GM23338 (cell line): ENCODE measurements at regions not wholly inside any gene's neighbourhood (a gene's known extent, or its start where the extent isn't known, plus 50 kb on each side); places are given as distances from the start of the nearest gene placed in this dataset.

Experiments used
- ATAC-seq: fragments of 200-7000 bp; cut with Tn5 transposase; 3 replicates; pipeline ENCODE4 v1.9.1; 2020
- DNase-seq: peaks from one replicate; pipeline ENCODE4 v3.0.0-alpha.2; 2015; ENCODE audit warnings: low spot score
- H2AFZ ChIP-seq: fragments of 200-600 bp; sonication (generic); 2 replicates; pipeline ENCODE4 v1.8.0; 2016; ENCODE audit warnings: antibody characterized with exemption, mild to moderate bottlenecking, moderate library complexity
- H3F3A ChIP-seq: fragments of 200-600 bp; sonication (generic); replicated peaks from 2 replicates; pipeline ENCODE4 v1.8.0; 2017; ENCODE audit warnings: antibody characterized with exemption, mixed run types, low read depth
- H3K27ac ChIP-seq: fragments of 200-600 bp; sonication (generic); 2 replicates; pipeline ENCODE4 v1.6.1; 2016; ENCODE audit warnings: low read depth
- H3K27me3 ChIP-seq: fragments of 200-600 bp; sonication (generic); 2 replicates; pipeline ENCODE4 v1.8.0; 2016; ENCODE audit warnings: mild to moderate bottlenecking, mixed run types, moderate library complexity; ENCODE audit not compliant: insufficient read depth
- H3K36me3 ChIP-seq: fragments of 200-600 bp; sonication (generic); 2 replicates; pipeline ENCODE4 v1.8.0; 2016; ENCODE audit warnings: mild to moderate bottlenecking; ENCODE audit not compliant: insufficient read depth
- H3K4me1 ChIP-seq: fragments of 200-600 bp; sonication (generic); 2 replicates; pipeline ENCODE4 v1.8.0; 2016; ENCODE audit warnings: mild to moderate bottlenecking, moderate library complexity; ENCODE audit not compliant: insufficient read depth
- H3K4me2 ChIP-seq: fragments of 200-600 bp; sonication (generic); 2 replicates; pipeline ENCODE4 v1.7.1; 2017; ENCODE audit warnings: mixed run types
- H3K4me3 ChIP-seq: fragments of 200-600 bp; sonication (generic); 2 replicates; pipeline ENCODE4 v1.6.1; 2016; ENCODE audit warnings: mixed run types
- H3K79me2 ChIP-seq: fragments of 200-600 bp; sonication (generic); replicated peaks from 2 replicates; pipeline ENCODE4 v1.8.0; 2017; ENCODE audit warnings: mild to moderate bottlenecking; ENCODE audit not compliant: insufficient read depth
- H3K9me2 ChIP-seq: fragments of 200-600 bp; sonication (generic); 2 replicates; pipeline ENCODE4 v1.8.0; 2017; ENCODE audit not compliant: insufficient read depth
- H4K20me1 ChIP-seq: fragments of 200-600 bp; sonication (generic); replicated peaks from 2 replicates; pipeline ENCODE4 v1.8.0; 2017; ENCODE audit warnings: mild to moderate bottlenecking; ENCODE audit not compliant: insufficient read depth
- H3K27ac Mint-ChIP-seq: 2 replicates; pipeline ENCODE4 v1.8.0; 2020; ENCODE audit warnings: inconsistent platforms, mild to moderate bottlenecking, moderate library complexity, mixed read lengths
- H3K27me3 Mint-ChIP-seq: 3 replicates; pipeline ENCODE4 v1.8.0; 2022; ENCODE audit warnings: low read depth, mild to moderate bottlenecking, moderate library complexity, mixed read lengths, inconsistent platforms; ENCODE audit not compliant: insufficient read depth, poor library complexity
- H3K36me3 Mint-ChIP-seq: 3 replicates; pipeline ENCODE4 v1.8.0; 2021; ENCODE audit warnings: low read depth, mild to moderate bottlenecking, inconsistent platforms, moderate library complexity, mixed read lengths
- H3K4me1 Mint-ChIP-seq: 3 replicates; pipeline ENCODE4 v1.8.0; 2020; ENCODE audit warnings: mild to moderate bottlenecking, inconsistent platforms, mixed read lengths
- H3K4me3 Mint-ChIP-seq: 3 replicates; pipeline ENCODE4 v1.8.0; 2021; ENCODE audit warnings: moderate library complexity, mild to moderate bottlenecking, inconsistent platforms, mixed read lengths
- H3K9me3 Mint-ChIP-seq: 3 replicates; pipeline ENCODE4 v1.8.0; 2020; ENCODE audit warnings: moderate library complexity, mild to moderate bottlenecking, inconsistent platforms, mixed read lengths
- CREB1 ChIP-seq: fragments of 250-450 bp; sonication (Bioruptor Pico); IDR thresholded peaks from 2 replicates; pipeline ENCODE4 v1.5.0; 2020; ENCODE audit warnings: low read depth, mild to moderate bottlenecking, moderate library complexity
- ETS1 ChIP-seq: IDR thresholded peaks from 2 replicates; pipeline ENCODE4 v1.6.1; 2016; ENCODE audit warnings: antibody characterized with exemption
- EZH2 ChIP-seq: fragments of 200-600 bp; sonication (generic); IDR thresholded peaks from one replicate; pipeline ENCODE4 v1.8.0; 2017; ENCODE audit warnings: antibody characterized with exemption, mild to moderate bottlenecking, low read depth; ENCODE audit not compliant: unreplicated experiment
- NANOG ChIP-seq: IDR thresholded peaks from 2 replicates; pipeline ENCODE4 v1.6.1; 2016; ENCODE audit warnings: antibody characterized with exemption, borderline replicate concordance
- POLR2AphosphoS5 ChIP-seq: IDR thresholded peaks from 2 replicates; pipeline ENCODE4 v1.6.1; 2016; ENCODE audit warnings: antibody characterized with exemption, low read depth
- REST ChIP-seq: IDR thresholded peaks from one replicate; pipeline ENCODE4 v1.6.1; 2018; ENCODE audit warnings: antibody characterized with exemption; ENCODE audit not compliant: unreplicated experiment
- STAT1 ChIP-seq: IDR thresholded peaks from one replicate; pipeline ENCODE4 v1.6.1; 2016; ENCODE audit warnings: antibody characterized with exemption; ENCODE audit not compliant: unreplicated experiment
- ZNF114 ChIP-seq: fragments of 250-450 bp; sonication (Bioruptor Pico); IDR thresholded peaks from 2 replicates; pipeline ENCODE4 v1.5.0; 2020; ENCODE audit warnings: mild to moderate bottlenecking, moderate library complexity
- ZNF331 ChIP-seq: fragments of 250-450 bp; sonication (Bioruptor Pico); IDR thresholded peaks from 2 replicates; pipeline ENCODE4 v1.5.0; 2020; ENCODE audit warnings: low read depth, mild to moderate bottlenecking, moderate library complexity

- no peak for TF ChIP-seq ETS1
- no peak for TF ChIP-seq STAT1
Observed at GRCh38 chr1:2853711-2854110, 52.2 kb upstream of the TTC34 start (continued).

GRCh38 chr1:2854151-2854550 is 52.7 kb upstream of the TTC34 start:
- Mint-ChIP-seq H3K9me3 (peaks cover 90% of the 10 kb centered on the region), H3K4me3 (no peak overlapping the region), H3K27ac (no peak overlapping the region), H3K27me3 (peaks cover 11% of the 10 kb centered on the region), H3K36me3 (peaks cover 32% of the 10 kb centered on the region), H3K4me1 (no peaks in the 10 kb centered on the region)
- Histone ChIP-seq H3K4me1 (no peaks in the 10 kb centered on the region), H3K4me2 (no peak overlapping the region), H3K9me2 (no peaks in the 10 kb centered on the region), H4K20me1 (no peaks in the 10 kb centered on the region), H3F3A (no peaks in the 10 kb centered on the region), H3K27ac (no peak overlapping the region), H3K4me3 (no peak overlapping the region), H3K27me3 (no peaks in the 10 kb centered on the region), H3K79me2 (no peaks in the 10 kb centered on the region), H3K36me3 (no peaks in the 10 kb centered on the region), H2AFZ (no peak overlapping the region)
- DNase-seq (no peak), ATAC-seq (no peak)
- TF ChIP-seq REST (no peak), CREB1 (CRISPR knock-in tag) (no peak), POLR2AphosphoS5 (no peak), EZH2 (no peak)

- Histone ChIP-seq H3F3A (no peaks in the 10 kb centered on the region), H3K4me1 (no peaks in the 10 kb centered on the region), H3K4me3 (no peak overlapping the region), H3K4me2 (no peak overlapping the region), H3K9me2 (no peaks in the 10 kb centered on the region), H3K79me2 (no peaks in the 10 kb centered on the region), H3K27me3 (no peaks in the 10 kb centered on the region), H3K27ac (no peak overlapping the region), H3K36me3 (no peaks in the 10 kb centered on the region), H4K20me1 (no peaks in the 10 kb centered on the region), H2AFZ (no peak overlapping the region)
- H3K27me3 Mint-ChIP-seq: peaks cover 9% of the 10 kb centered on the region
- H3K36me3 Mint-ChIP-seq: peaks cover 32% of the 10 kb centered on the region
- H3K27ac Mint-ChIP-seq: no peak overlapping the region
- DNase-seq (no peak), ATAC-seq (no peak)
- TF ChIP-seq STAT1 (no peak), ZNF331 (CRISPR knock-in tag) (no peak), ZNF114 (no peak), POLR2AphosphoS5 (no peak), NANOG (no peak), CREB1 (CRISPR knock-in tag) (no peak)
- no peaks in the 10 kb centered on the region for H3K4me1 Mint-ChIP-seq
- H3K4me3 Mint-ChIP-seq: no peak overlapping the region
- H3K9me3 Mint-ChIP-seq: peaks cover 90% of the 10 kb centered on the region
Observed at GRCh38 chr1:2854611-2855010, 53.1 kb upstream of the TTC34 start.
